Natural killer cell treated with Interleukin-12 subunit alpha and Interleukin-12 subunit beta and Interleukin-15 and Interleukin-18, amount 100 ng/mL, for 72 hours (primary cell): ENCODE measurements at regions not wholly inside any gene's neighbourhood (a gene's known extent, or its start where the extent isn't known, plus 50 kb on each side); places are given as distances from the start of the nearest gene placed in this dataset.

Source experiments
- ATAC-seq, 2 donors: fragments of 150-1000 bp; cut with Tn5 transposase in 1 of 2; sonication (Bioruptor Pico), chemical (Tn5 transposase) in 1 of 2; 2 replicates each; pipeline ENCODE4 v1.10.0; 2021
- DNase-seq: peaks from one replicate; pipeline ENCODE4 v3.0.0; 2022; ENCODE audit warnings: low spot score
- H3K27ac Mint-ChIP-seq, 2 donors: 1 replicate in 1 of 2; 2 replicates in 1 of 2; pipeline ENCODE4 v1.8.0; 2022; ENCODE audit warnings: mixed read lengths in 2 of 2, mild to moderate bottlenecking in 1 of 2, moderate library complexity in 1 of 2
- H3K27me3 Mint-ChIP-seq, 2 donors: 1 replicate in 1 of 2; 2 replicates in 1 of 2; pipeline ENCODE4 v1.8.0; 2022; ENCODE audit warnings: mixed read lengths in 2 of 2
- H3K36me3 Mint-ChIP-seq: one replicate; pipeline ENCODE4 v1.8.0; 2022; ENCODE audit warnings: mixed read lengths
- H3K4me1 Mint-ChIP-seq, 2 donors: 1 replicate in 1 of 2; 2 replicates in 1 of 2; pipeline ENCODE4 v1.8.0; 2022; ENCODE audit warnings: low read depth in 2 of 2, mixed read lengths in 2 of 2, mild to moderate bottlenecking in 1 of 2
- H3K4me3 Mint-ChIP-seq: one replicate; pipeline ENCODE4 v1.8.0; 2022; ENCODE audit warnings: mixed read lengths
- H3K9me3 Mint-ChIP-seq: 2 replicates; pipeline ENCODE4 v1.8.0; 2022; ENCODE audit warnings: mixed read lengths

- Mint-ChIP-seq H3K27me3 (peaks cover 0 to 3% of the 10 kb centered on the region in 2 donors), H3K9me3 (no peaks in the 10 kb centered on the region), H3K4me3 (no peak overlapping the region), H3K36me3 (no peaks in the 10 kb centered on the region), H3K27ac (peak overlapping the region; percentile 50 to 81), H3K4me1 (peaks cover 38 to 41% of the 10 kb centered on the region in 2 donors)
- DNase-seq (no peak), ATAC-seq (no peak)
Observed at GRCh38 chr17:420479-421175, 68.0 kb upstream of the RPH3AL start.

- peak overlapping the region; percentile 61 for H3K4me3 Mint-ChIP-seq
- H3K27me3 Mint-ChIP-seq: peaks cover 0 to 3% of the 10 kb centered on the region in 2 donors
- ATAC-seq: no peak
- H3K27ac Mint-ChIP-seq: peak overlapping the region; percentile 56 to 81
- H3K4me1 Mint-ChIP-seq: peaks cover 51 to 55% of the 10 kb centered on the region in 2 donors
- peaks cover 4% of the 10 kb centered on the region for H3K36me3 Mint-ChIP-seq
- no peaks in the 10 kb centered on the region for H3K9me3 Mint-ChIP-seq
- DNase-seq: no peak
Observed at GRCh38 chr17:419073-419735, 66.6 kb upstream of the RPH3AL start.

DNA sequence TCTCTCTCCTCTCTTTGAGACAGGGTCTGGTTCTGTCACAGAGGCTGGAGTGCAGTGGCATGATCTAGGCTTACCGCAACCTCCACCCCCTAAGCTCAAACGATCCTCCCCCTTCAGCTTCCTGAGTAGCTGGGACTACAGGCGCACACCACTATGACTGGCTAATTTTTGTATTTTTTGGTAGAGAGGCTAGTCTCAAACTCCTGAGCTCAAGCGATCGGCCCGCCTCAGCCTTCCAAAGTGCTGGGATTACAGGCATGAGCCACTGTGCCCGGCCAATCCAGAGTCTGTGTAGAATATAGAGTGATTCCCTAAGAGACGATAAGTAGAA lies 65.8 kb upstream of the RPH3AL start:
- Mint-ChIP-seq H3K27ac (peak overlapping the region; percentile 97 to 99), H3K9me3 (no peaks in the 10 kb centered on the region), H3K27me3 (peaks cover 0 to 3% of the 10 kb centered on the region in 2 donors), H3K4me1 (peaks cover 55 to 60% of the 10 kb centered on the region in 2 donors), H3K4me3 (peak overlapping the region; percentile 78), H3K36me3 (peaks cover 9% of the 10 kb centered on the region)
- ATAC-seq (peak; percentile 63 to 67), DNase-seq (peak; percentile 69)

GRCh38 chr17:417691-418420 lies 65.2 kb upstream of the RPH3AL start:
- no peaks in the 10 kb centered on the region for H3K9me3 Mint-ChIP-seq
- H3K27ac Mint-ChIP-seq: peak overlapping the region; percentile 97 to 99
- ATAC-seq (no peak), DNase-seq (no peak)
- H3K4me3 Mint-ChIP-seq: peak overlapping the region; percentile 78
- H3K27me3 Mint-ChIP-seq: peaks cover 0 to 3% of the 10 kb centered on the region in 2 donors
- H3K4me1 Mint-ChIP-seq: peaks cover 58 to 63% of the 10 kb centered on the region in 2 donors
- peaks cover 9% of the 10 kb centered on the region for H3K36me3 Mint-ChIP-seq

DNA sequence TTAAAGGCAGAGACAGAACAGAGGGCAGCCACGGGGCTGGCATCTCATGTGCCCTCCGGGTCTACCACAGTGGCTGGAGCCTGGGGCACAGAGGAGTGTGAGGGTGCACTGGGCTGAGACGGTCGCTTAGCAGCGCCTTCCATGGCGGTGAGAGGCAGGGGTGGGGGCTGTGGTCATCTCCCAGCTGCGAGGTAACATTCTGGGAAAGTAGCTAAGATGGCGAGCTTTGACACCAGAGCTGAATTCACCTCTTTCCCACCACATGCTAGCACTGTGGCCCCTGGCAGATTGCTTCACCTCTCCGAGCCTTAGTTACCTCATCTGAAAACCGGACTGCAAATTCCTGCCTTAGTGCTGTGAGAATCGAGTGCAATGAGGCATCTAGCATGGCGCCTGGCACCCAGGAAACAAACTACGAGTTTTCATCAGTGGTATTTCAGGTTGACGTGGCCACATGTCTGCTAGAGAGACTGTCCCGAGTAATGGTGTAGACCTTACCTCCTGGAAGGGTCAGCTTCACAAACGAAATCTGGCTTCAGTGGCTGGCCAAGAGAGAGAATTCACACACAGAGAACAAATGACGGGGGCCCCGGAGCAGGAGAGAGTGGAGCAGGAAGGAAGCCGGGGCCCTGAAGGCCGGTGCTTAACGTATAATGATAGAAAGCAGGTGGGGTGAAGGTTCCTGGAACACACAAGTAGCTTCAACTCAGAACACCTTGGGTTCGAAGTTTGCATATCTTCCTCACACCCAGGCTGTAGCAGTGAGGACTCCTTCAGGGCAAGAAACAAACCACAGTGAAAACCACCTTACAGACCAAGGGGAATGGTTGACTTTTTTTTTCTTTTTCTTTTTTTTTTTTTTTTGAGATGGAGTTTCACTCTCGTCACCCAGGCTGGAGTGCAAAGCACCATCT lies 63.9 kb upstream of the RPH3AL start:
- peak overlapping the region; percentile 97 to 99 for H3K27ac Mint-ChIP-seq
- DNase-seq: peak; percentile 77
- ATAC-seq: peak; percentile 86 to 88
- H3K4me3 Mint-ChIP-seq: peak overlapping the region; percentile 91
- peaks cover 13% of the 10 kb centered on the region for H3K36me3 Mint-ChIP-seq
- peaks cover 68 to 76% of the 10 kb centered on the region in 2 donors for H3K4me1 Mint-ChIP-seq
- H3K9me3 Mint-ChIP-seq: no peaks in the 10 kb centered on the region
- H3K27me3 Mint-ChIP-seq: no peaks in the 10 kb centered on the region

GRCh38 chr17:413706-414380 lies 61.2 kb upstream of the RPH3AL start:
- ATAC-seq: no peak
- no peak for DNase-seq
- Mint-ChIP-seq H3K36me3 (peaks cover 18% of the 10 kb centered on the region), H3K27ac (peak overlapping the region; percentile 97 to 99), H3K27me3 (no peaks in the 10 kb centered on the region), H3K9me3 (no peaks in the 10 kb centered on the region), H3K4me1 (peaks cover 78 to 90% of the 10 kb centered on the region in 2 donors), H3K4me3 (peak overlapping the region; percentile 91)

DNA sequence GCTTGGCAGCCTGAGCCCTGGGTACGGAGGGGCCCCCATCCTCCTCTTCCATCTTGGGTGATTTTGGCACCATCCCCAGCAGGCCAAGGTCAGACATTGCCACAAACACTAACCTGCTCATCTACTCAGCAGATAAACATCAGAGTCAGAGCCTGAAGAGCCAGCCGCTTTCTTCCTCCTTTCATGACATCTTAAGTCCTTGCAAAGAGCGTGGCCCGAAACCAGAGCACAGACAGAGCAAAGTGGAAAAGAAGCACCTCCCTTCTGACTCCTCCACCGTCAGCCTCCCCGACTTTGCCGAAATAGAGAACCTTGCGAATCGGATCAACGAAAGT lies 60.4 kb upstream of the RPH3AL start:
- Mint-ChIP-seq H3K27me3 (no peaks in the 10 kb centered on the region), H3K4me3 (peak overlapping the region; percentile 98), H3K27ac (peak overlapping the region; percentile 93 to 97), H3K4me1 (peaks cover 71 to 81% of the 10 kb centered on the region in 2 donors), H3K9me3 (no peaks in the 10 kb centered on the region), H3K36me3 (peaks cover 18% of the 10 kb centered on the region)
- DNase-seq (no peak), ATAC-seq (no peak)

GRCh38 chr17:412211-413015 lies 59.8 kb upstream of the RPH3AL start:
- Mint-ChIP-seq H3K4me3 (peak overlapping the region; percentile 98), H3K27ac (peak overlapping the region; percentile 93 to 97), H3K9me3 (no peaks in the 10 kb centered on the region), H3K36me3 (peaks cover 18% of the 10 kb centered on the region), H3K27me3 (no peaks in the 10 kb centered on the region), H3K4me1 (peaks cover 67 to 76% of the 10 kb centered on the region in 2 donors)
- ATAC-seq (no peak), DNase-seq (no peak)

GRCh38 chr17:411421-412120 lies 59.0 kb upstream of the RPH3AL start:
- DNase-seq: no peak
- H3K4me3 Mint-ChIP-seq: peak overlapping the region; percentile 98
- H3K9me3 Mint-ChIP-seq: no peaks in the 10 kb centered on the region
- ATAC-seq: no peak
- peaks cover 18% of the 10 kb centered on the region for H3K36me3 Mint-ChIP-seq
- peaks cover 61 to 71% of the 10 kb centered on the region in 2 donors for H3K4me1 Mint-ChIP-seq
- peak overlapping the region; percentile 92 to 97 for H3K27ac Mint-ChIP-seq
- H3K27me3 Mint-ChIP-seq: no peaks in the 10 kb centered on the region

DNA sequence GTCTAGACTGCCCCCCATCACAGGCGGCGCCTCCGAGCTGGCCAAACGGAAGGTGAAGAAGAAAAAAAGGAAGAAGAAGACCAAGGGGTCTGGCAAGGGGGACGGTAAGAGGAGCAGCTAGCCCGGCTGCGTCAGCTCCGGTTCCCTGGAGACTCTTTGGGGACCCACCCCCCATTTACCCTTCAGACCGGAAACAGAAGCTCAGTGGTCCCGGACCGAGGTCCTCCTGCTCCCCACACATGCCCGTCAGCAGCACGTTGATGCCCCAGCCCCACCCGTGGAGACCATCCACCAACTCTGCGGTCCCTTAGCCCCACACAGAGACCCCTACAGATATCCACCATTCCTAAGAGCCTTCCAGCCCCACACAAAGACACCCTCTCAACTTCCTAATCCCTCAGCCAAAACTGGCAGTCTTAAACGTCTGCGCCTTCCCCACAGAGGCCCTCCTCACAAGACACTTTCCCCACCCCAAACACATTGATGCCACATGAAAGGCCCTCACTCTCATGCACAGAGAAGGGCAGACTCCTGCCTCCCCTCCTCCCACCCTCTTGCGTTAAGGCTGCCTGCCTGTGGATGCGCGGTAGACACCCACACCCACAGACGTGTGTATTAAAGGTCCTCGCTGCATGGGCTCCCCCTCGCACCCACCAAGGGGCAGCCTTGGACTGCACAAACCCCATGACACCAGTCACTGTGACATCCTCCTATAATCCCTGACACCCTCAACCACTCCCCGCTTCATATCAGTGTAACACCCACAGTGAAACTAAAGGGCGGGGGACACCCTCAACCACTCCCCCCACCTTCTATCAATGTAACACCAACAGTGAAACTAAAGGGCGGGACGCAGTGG lies 58.2 kb upstream of the RPH3AL start:
- Mint-ChIP-seq H3K27ac (peak overlapping the region; percentile 92 to 97), H3K4me3 (peak overlapping the region; percentile 98), H3K27me3 (no peaks in the 10 kb centered on the region), H3K9me3 (no peaks in the 10 kb centered on the region), H3K4me1 (peaks cover 55 to 63% of the 10 kb centered on the region in 2 donors), H3K36me3 (peaks cover 18% of the 10 kb centered on the region)
- ATAC-seq (peak; percentile 83 to 88), DNase-seq (peak; percentile 84)

DNA sequence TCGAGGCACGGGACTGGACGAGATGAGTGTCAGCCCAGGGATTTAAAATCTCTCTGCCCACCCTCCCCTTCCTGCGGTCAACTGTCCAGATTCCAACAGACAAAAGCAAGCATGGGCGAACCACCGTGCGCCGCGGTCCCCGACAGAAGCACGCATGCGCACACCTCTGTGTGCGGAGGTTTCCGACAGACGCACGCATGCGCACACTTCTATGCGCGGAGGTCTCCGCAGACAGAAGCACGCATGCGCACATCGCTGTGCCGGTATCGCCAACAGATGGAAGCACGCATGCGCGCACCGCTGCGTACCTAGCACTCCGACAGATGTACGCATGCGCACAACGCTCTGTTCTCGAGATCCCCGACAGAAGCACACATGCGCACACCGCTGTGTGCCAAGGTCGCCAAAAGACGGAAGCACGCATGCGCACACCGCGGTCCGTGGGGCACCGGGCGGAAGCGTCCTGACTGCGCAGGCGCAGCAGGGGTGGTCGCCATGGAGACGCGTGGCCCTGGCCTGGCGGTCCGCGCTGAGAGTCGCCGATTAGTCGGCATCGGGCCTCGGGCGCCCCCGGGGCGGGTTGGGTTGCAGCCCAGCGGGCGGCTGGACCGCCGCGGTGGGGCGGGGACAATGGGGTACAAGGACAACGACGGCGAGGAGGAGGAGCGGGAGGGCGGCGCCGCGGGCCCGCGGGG lies 57.4 kb upstream of the RPH3AL start:
- H3K27me3 Mint-ChIP-seq: no peaks in the 10 kb centered on the region
- no peaks in the 10 kb centered on the region for H3K9me3 Mint-ChIP-seq
- ATAC-seq (peak; percentile 84 to 89), DNase-seq (peak; percentile 99)
- peak overlapping the region; percentile 92 to 97 for H3K27ac Mint-ChIP-seq
- peaks cover 18% of the 10 kb centered on the region for H3K36me3 Mint-ChIP-seq
- H3K4me1 Mint-ChIP-seq: peaks cover 47 to 55% of the 10 kb centered on the region in 2 donors
- H3K4me3 Mint-ChIP-seq: peak overlapping the region; percentile 98
